AG10803 (cell line): ENCODE measurements at regions not wholly inside any gene's neighbourhood (a gene's known extent, or its start where the extent isn't known, plus 50 kb on each side); places are given as distances from the start of the nearest gene placed in this dataset.

Experiments used
- DNase-seq: peaks from one replicate; pipeline ENCODE4 v3.0.0; 2010; ENCODE audit warnings: low read depth
- H3K4me3 ChIP-seq: 2 replicates; pipeline ENCODE4 v1.5.1; 2011; ENCODE audit warnings: mild to moderate bottlenecking, low read length, control low read depth
- TF ChIP-seq, protein P1 (sequence below): conservative IDR thresholded peaks from 2 replicates; pipeline ENCODE4 v1.5.1; 2011; ENCODE audit warnings: mild to moderate bottlenecking, low read length, control low read depth, inconsistent platforms

DNA sequence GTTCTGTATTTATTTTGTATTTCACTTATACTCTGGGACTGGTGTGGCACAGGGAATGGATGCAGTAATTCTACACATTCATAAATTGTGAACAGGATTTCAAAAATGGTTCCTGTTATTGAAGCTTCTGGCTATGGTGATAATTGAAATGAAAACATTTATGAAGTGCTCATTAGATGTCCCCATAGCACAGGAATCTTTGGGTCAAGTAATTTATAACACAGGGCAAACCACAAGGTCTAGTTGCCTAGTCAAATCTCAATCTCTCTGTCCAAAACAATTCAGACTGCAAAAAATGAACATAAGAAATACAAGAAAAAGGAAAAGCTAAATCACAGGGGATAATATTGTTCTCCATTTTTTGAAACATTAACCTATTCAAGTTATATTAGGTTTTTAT lies 117.5 kb upstream of the PTPRG start:
- no peak overlapping the region for H3K4me3 ChIP-seq
- TF ChIP-seq, protein P1, sequence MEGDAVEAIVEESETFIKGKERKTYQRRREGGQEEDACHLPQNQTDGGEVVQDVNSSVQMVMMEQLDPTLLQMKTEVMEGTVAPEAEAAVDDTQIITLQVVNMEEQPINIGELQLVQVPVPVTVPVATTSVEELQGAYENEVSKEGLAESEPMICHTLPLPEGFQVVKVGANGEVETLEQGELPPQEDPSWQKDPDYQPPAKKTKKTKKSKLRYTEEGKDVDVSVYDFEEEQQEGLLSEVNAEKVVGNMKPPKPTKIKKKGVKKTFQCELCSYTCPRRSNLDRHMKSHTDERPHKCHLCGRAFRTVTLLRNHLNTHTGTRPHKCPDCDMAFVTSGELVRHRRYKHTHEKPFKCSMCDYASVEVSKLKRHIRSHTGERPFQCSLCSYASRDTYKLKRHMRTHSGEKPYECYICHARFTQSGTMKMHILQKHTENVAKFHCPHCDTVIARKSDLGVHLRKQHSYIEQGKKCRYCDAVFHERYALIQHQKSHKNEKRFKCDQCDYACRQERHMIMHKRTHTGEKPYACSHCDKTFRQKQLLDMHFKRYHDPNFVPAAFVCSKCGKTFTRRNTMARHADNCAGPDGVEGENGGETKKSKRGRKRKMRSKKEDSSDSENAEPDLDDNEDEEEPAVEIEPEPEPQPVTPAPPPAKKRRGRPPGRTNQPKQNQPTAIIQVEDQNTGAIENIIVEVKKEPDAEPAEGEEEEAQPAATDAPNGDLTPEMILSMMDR, result no peak
- no peak for DNase-seq

DNA sequence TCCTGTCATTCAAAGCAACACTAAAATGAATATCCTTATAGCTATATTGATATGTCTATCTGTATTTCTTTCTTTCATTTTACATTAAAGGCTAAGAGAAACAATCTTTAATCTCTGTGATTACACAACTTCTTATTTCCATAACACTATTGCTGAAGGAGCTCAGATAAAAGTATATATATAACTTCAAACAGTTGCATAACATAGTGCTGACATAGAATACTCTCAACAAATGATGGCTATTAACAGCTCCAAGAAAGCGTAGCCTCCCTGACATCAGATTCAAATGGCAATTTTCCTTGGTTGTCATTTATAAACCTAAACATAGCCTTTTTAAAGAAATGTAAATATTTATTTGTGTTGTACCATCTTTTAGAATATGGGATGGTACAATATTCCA lies 116.6 kb upstream of the PTPRG start:
- DNase-seq, result no peak
- no peak overlapping the region for H3K4me3 ChIP-seq
- TF ChIP-seq, protein P1, result no peak

DNA sequence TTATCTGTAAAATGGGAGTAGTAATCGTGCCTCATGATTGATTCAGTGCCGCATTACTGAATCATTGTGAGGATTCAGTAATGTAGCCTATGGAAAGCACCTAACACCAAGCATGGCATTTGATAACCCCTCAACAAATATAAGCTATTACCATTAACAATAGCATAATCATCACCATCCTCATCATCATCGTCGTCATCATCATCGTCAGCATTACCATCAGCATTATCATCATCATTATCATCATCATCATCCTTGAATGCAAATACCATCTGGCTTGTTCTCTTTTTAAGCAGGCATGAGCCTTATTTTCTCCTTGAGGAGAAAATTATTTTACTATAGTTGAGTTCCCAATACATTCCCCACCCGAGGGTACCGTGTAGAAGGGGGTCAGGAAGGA lies 115.4 kb upstream of the PTPRG start:
- no peak overlapping the region for H3K4me3 ChIP-seq
- DNase-seq, result no peak
- TF ChIP-seq, protein P1, result no peak

DNA sequence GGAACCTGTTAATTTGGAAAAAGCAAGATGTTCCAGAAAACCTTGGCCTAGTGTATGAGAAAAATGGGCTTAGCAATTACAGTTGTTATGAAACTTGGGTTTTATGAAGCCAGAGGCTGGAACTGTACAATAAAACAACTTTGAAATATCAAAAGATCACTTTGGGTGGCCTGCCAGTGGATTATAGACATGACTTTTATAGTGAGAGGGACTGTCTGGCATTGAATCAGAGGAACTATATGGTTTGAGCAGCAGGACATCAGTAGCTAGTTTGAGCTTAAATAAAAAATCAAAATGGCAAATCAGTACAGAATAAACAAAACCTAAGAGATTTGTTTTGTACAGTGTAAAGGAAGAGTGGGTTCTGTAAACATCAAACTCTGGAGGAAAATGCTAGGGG lies 115.0 kb upstream of the PTPRG start:
- H3K4me3 ChIP-seq, result no peak overlapping the region
- no peak for DNase-seq
- TF ChIP-seq, protein P1, result no peak

DNA sequence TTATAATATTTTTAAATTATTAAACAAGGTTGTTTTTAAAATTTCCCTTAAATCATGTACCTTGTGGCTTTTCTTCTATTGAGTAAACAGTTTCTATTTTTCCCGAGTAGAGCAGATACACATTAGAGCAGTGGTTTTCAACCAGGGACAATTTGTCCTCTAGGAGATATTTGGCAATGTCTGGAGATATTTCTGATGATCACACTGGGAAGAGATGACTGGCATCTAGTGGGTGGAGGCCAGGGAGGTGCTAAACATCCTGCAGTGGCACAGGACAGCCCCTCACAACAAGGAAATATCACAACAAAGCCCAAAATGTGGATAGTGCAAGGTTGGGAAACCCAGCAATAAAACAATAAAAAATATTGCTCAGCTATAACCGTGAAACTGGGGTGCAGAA lies 113.0 kb upstream of the PTPRG start:
- DNase-seq, result no peak
- H3K4me3 ChIP-seq, result no peak overlapping the region
- TF ChIP-seq, protein P1, result no peak

DNA sequence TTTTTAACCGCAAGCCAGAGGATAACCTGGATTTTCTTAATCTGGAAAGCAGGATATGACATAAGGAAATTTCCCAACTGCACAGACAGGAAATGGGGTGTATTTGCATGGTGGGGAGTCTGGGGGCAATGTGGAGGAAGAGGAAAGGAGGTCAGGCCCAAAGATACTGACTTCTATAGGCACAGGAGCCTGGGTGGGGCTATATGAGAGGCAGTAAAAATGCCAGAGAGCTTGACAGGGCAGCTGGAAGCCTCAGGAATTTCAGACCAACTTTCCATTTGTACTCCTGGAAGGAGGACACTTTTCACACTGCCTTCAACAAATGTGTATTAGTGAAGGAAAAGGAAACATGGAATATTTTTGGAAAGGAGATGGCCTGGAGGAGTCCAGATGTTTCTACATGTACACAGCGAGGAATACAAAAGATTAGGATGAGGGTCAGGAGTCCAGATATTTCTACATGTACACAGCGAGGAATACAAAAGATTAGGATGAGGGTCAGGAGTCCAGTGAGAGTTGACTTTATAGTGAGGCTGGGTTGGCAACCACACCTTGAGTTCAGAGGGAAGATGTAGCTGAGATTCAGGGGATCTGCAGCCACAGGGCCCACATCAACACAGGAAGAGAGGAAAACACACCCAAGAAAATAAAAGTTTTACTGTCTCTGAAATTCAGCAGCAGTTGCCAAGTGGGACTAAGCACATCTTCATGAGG lies 111.9 kb upstream of the PTPRG start:
- DNase-seq, result no peak
- TF ChIP-seq, protein P1, result no peak
- H3K4me3 ChIP-seq, result no peak overlapping the region

DNA sequence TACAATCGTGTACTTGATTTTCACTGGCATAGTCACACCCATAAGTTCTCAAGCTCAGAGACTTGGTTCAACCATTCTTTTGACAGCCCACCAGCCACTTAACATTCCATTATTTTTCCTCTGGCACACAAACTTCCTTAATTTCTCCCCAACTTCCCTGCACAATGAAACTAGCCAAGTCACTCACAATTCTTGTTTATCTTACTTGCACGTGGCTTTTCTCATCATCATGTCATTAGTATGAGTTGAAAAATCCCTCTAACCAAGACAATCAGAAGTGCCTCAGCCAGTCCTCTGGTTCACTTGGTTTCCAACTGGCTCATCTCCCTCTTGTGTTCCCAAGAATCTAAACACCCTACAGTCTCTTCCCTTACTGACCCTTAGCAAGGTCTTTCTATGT lies 110.5 kb upstream of the PTPRG start:
- no peak overlapping the region for H3K4me3 ChIP-seq
- DNase-seq, result no peak
- TF ChIP-seq, protein P1, result no peak
